OCI-LY7 (cell line): ENCODE measurements at regions not wholly inside any gene's neighbourhood (a gene's known extent, or its start where the extent isn't known, plus 50 kb on each side); places are given as distances from the start of the nearest gene placed in this dataset.

Source experiments
- BruUV-seq: library from RNA; stranded (reverse); fragments of 400-500 nt; replicated peaks from 2 replicates; lab custom pipeline; 2021; lab: Mats Ljungman, UMichigan
- CTCF ChIA-PET: fragments of 300-600 bp; sonication (Branson Sonifier 250); formaldehyde crosslinking; loops from one replicate; lab custom pipeline; 2022; ENCODE audit warnings: antibody characterized with exemption; ENCODE audit not compliant: unreplicated experiment; lab: Charles Lee
- POLR2A ChIA-PET: fragments of 300-600 bp; sonication (Branson Sonifier 250); formaldehyde crosslinking; loops from one replicate; lab custom pipeline; 2022; ENCODE audit warnings: antibody characterized with exemption; lab: Charles Lee
- DNase-seq: peaks from one replicate; pipeline ENCODE4 v3.0.0-alpha.2; 2015; ENCODE audit warnings: low spot score
- H2AFZ ChIP-seq: fragments of 200-600 bp; sonication (generic), shearing (Covaris generic); 2 replicates; pipeline ENCODE4 v1.6.1; 2014; ENCODE audit warnings: mild to moderate bottlenecking, antibody characterized with exemption, low read length, moderate library complexity
- H3K27ac ChIP-seq: fragments of 200-600 bp; sonication (generic); 2 replicates; pipeline ENCODE4 v1.5.1; 2014; ENCODE audit warnings: mixed run types, low read depth, mild to moderate bottlenecking, moderate library complexity, low read length, inconsistent platforms; ENCODE audit not compliant: poor library complexity, severe bottlenecking
- H3K36me3 ChIP-seq: fragments of 200-600 bp; sonication (generic); 2 replicates; pipeline ENCODE4 v1.6.1; 2014; ENCODE audit warnings: mild to moderate bottlenecking, antibody characterized with exemption, low read length, moderate library complexity, mixed read lengths; ENCODE audit not compliant: insufficient read depth
- H3K4me1 ChIP-seq: fragments of 200-600 bp; sonication (generic); 2 replicates; pipeline ENCODE4 v1.5.1; 2014; ENCODE audit warnings: mild to moderate bottlenecking, low read length; ENCODE audit not compliant: insufficient read depth, poor library complexity, severe bottlenecking
- H3K4me2 ChIP-seq: fragments of 200-600 bp; sonication (generic); 2 replicates; pipeline ENCODE4 v1.6.1; 2014; ENCODE audit warnings: mild to moderate bottlenecking, low read length
- H3K4me3 ChIP-seq: fragments of 200-600 bp; sonication (generic); 2 replicates; pipeline ENCODE4 v1.5.1; 2014; ENCODE audit warnings: mild to moderate bottlenecking, low read depth, low read length; ENCODE audit not compliant: poor library complexity, severe bottlenecking
- H3K79me2 ChIP-seq: fragments of 200-600 bp; sonication (generic); 2 replicates; pipeline ENCODE4 v1.6.1; 2016; ENCODE audit warnings: low read depth, mild to moderate bottlenecking, low read length, moderate library complexity, mixed read lengths; ENCODE audit not compliant: insufficient read depth
- H3K9me2 ChIP-seq: fragments of 200-600 bp; sonication (generic); 2 replicates; pipeline ENCODE4 v1.6.1; 2016; ENCODE audit warnings: mild to moderate bottlenecking, low read length, mixed read lengths; ENCODE audit not compliant: insufficient read depth
- H3K9me3 ChIP-seq: fragments of 200-600 bp; sonication (generic); 2 replicates; pipeline ENCODE4 v1.6.1; 2014; ENCODE audit warnings: mild to moderate bottlenecking, mixed run types, low read length, mixed read lengths
- H4K20me1 ChIP-seq: fragments of 200-600 bp; sonication (generic); 2 replicates; pipeline ENCODE4 v1.6.1; 2014; ENCODE audit warnings: mild to moderate bottlenecking, antibody characterized with exemption, low read length, moderate library complexity, mixed read lengths; ENCODE audit not compliant: insufficient read depth
- EZH2phosphoT487 ChIP-seq: fragments of 200-600 bp; sonication (generic); IDR thresholded peaks from 2 replicates; pipeline ENCODE4 v1.6.1; 2018; ENCODE audit warnings: low read depth, borderline replicate concordance, mild to moderate bottlenecking, mixed run types, antibody characterized with exemption, low read length, moderate library complexity, mixed read lengths
- intact Hi-C: fragments of 100-400 bp; cut with micrococcal nuclease; formaldehyde crosslinking; loops from one replicate; pipeline ENCODE4 v1.10.0; 2022; ENCODE audit not compliant: unreplicated experiment
- TF ChIP-seq, protein P1 (sequence below): fragments of 200-600 bp; sonication (generic); conservative IDR thresholded peaks from 2 replicates; pipeline ENCODE4 v1.5.1; 2014; ENCODE audit warnings: mild to moderate bottlenecking, antibody characterized with exemption, low read length, moderate library complexity, mixed read lengths

- Histone ChIP-seq H3K4me3 (no peak overlapping the region), H2AFZ (no peak overlapping the region), H3K36me3 (no peaks in the 10 kb centered on the region), H4K20me1 (no peaks in the 10 kb centered on the region), H3K9me3 (no peaks in the 10 kb centered on the region), H3K4me1 (no peaks in the 10 kb centered on the region), H3K9me2 (no peaks in the 10 kb centered on the region), H3K79me2 (no peaks in the 10 kb centered on the region), H3K27ac (no peak overlapping the region), H3K4me2 (no peak overlapping the region)
- BruUV-seq, result no TSS peak
- no peak for DNase-seq
- ChIA-PET CTCF (no interaction called here), POLR2A (no interaction called here)
- intact Hi-C loops, result no loop called here
- no peak for TF ChIP-seq EZH2phosphoT487
- TF ChIP-seq, protein P1, sequence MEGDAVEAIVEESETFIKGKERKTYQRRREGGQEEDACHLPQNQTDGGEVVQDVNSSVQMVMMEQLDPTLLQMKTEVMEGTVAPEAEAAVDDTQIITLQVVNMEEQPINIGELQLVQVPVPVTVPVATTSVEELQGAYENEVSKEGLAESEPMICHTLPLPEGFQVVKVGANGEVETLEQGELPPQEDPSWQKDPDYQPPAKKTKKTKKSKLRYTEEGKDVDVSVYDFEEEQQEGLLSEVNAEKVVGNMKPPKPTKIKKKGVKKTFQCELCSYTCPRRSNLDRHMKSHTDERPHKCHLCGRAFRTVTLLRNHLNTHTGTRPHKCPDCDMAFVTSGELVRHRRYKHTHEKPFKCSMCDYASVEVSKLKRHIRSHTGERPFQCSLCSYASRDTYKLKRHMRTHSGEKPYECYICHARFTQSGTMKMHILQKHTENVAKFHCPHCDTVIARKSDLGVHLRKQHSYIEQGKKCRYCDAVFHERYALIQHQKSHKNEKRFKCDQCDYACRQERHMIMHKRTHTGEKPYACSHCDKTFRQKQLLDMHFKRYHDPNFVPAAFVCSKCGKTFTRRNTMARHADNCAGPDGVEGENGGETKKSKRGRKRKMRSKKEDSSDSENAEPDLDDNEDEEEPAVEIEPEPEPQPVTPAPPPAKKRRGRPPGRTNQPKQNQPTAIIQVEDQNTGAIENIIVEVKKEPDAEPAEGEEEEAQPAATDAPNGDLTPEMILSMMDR, result no peak
Measured at GRCh38 chr3:95721938-95722337, 1092.5 kb upstream of the EPHA6 start.

DNA sequence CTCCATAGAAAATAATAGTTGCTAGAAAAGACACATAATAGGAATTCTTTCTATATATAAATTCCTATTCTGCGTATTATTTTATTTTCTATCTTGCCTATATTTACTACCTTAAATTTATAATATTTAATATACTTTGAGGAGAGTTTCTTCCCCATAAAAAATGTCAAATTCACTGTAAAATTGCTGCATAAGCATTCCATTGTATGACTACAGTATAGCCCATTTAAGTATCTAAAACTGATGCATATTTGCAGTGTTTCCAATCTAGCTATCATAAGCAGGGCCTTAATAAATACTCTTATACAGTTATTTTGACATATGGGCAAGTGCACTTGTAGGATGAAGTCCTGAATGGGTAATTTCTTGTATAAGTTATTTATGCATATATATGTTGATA, 1088.6 kb upstream of the EPHA6 start:
- CTCF ChIA-PET, result no interaction called here
- Histone ChIP-seq H4K20me1 (no peaks in the 10 kb centered on the region), H3K27ac (no peak overlapping the region), H3K9me2 (no peaks in the 10 kb centered on the region), H3K4me1 (no peaks in the 10 kb centered on the region), H3K4me2 (no peak overlapping the region), H3K36me3 (no peaks in the 10 kb centered on the region), H3K9me3 (no peaks in the 10 kb centered on the region), H3K79me2 (no peaks in the 10 kb centered on the region), H2AFZ (no peak overlapping the region), H3K4me3 (no peak overlapping the region)
- TF ChIP-seq EZH2phosphoT487, result no peak
- TF ChIP-seq, protein P1, result no peak
- no TSS peak for BruUV-seq
- intact Hi-C loops, result no loop called here
- DNase-seq, result no peak
- POLR2A ChIA-PET, result interaction anchor here (1.2 kb wide), 1 partner anchor 11 kb away, joined by 4 read pairs; no protein-coding TSS in a partner anchor

DNA sequence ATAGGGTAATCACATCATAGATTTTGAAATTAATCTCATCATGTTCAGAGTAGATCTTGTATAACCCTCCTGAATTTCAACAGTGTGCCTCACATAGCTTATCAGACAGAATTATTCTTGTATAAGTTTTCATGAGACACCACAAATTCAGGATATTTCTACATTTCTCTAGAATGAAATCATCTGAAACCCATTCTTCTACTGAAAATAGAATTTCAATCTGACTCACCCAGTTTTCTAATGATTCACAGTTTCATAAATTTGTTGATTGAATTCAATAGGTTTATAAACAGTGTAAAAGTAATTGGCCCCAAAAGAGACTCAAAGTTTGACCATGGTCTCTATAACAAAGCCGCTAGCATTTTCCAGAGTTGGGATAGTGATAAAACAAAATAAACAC, 1082.6 kb upstream of the EPHA6 start:
- H3K9me3 ChIP-seq, result no peaks in the 10 kb centered on the region
- intact Hi-C loops, result no loop called here
- no peak overlapping the region for H3K4me3 ChIP-seq
- BruUV-seq, result no TSS peak
- ChIA-PET POLR2A (no interaction called here), CTCF (no interaction called here)
- no peak for DNase-seq
- H3K4me1 ChIP-seq, result no peaks in the 10 kb centered on the region
- TF ChIP-seq, protein P1, result no peak
- H3K9me2 ChIP-seq, result no peaks in the 10 kb centered on the region
- no peak overlapping the region for H3K27ac ChIP-seq
- no peak overlapping the region for H2AFZ ChIP-seq
- no peaks in the 10 kb centered on the region for H3K36me3 ChIP-seq
- no peaks in the 10 kb centered on the region for H3K79me2 ChIP-seq
- H3K4me2 ChIP-seq, result no peak overlapping the region
- no peaks in the 10 kb centered on the region for H4K20me1 ChIP-seq
